GM19240 (cell line): ENCODE measurements at regions not wholly inside any gene's neighbourhood (a gene's known extent, or its start where the extent isn't known, plus 50 kb on each side); places are given as distances from the start of the nearest gene placed in this dataset.

ENCODE experiments used
- DNase-seq: peaks from one replicate; pipeline ENCODE4 v3.0.0; 2011; ENCODE audit warnings: low spot score; ENCODE audit not compliant: insufficient read length

DNA sequence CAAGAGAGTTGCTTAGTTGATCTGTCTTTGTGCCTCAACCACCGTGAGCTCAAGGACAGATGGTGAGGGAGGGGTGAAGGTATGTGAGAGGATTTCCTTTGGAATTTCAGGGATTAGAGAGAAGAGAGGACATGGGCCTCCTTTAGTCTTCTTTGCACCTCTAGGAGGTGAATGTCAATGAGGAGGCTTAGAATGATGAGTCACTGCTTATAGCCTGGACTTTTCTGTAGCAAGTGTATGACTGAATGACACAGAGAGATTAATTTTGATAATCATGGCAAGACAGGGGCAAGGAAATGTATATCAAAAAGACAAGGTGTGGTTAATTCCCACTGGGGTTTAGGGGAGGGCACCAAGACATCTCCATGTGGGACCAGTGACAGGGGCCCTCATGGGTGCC lies 947.3 kb upstream of the TENM4 start:
- DNase-seq = no peak

DNA sequence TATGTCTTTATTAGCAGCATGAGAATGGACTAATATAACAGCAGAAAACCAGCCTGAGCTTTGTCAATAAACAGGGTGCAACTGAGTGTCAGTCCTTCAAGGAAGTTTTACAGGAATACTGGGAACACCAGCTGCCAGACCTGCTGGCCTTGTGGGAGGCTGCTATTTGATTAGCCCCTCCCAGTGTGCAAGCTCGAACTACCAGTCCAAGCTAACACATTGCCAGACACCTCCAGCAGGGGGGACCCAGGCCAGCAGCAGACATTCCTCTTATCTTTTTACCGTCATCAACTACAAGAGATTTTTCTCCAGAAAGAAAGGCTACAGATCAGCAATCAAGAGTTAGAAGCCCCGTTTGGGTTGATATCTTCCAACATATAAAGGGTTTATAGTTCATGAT lies 942.8 kb upstream of the TENM4 start:
- DNase-seq = no peak

- no peak for DNase-seq
These were observed 938.9 kb upstream of the TENM4 start for GRCh38 chr11:80379620-80380278.

DNA sequence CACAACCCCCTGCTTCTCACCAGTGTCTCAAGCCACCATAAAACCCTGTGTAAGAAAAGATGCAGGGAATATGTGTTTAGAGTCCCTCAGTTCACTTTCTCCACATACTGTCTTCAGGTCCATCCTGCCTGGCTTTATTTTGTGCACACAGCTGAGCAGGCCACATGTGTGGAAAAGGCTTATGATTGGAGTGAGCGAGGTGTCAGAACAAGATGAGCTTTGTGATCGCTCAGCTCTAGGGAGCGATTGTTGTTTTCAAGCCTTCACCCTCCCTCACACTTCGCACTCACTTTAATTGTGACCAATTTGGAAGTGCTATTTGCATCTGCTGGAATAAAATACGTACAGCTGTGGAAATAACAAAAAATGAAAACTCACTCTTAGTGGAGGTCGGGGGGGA lies 931.1 kb upstream of the TENM4 start:
- DNase-seq = no peak

GRCh38 chr11:80365980-80366379 lies 925.1 kb upstream of the TENM4 start:
- DNase-seq = no peak

DNA sequence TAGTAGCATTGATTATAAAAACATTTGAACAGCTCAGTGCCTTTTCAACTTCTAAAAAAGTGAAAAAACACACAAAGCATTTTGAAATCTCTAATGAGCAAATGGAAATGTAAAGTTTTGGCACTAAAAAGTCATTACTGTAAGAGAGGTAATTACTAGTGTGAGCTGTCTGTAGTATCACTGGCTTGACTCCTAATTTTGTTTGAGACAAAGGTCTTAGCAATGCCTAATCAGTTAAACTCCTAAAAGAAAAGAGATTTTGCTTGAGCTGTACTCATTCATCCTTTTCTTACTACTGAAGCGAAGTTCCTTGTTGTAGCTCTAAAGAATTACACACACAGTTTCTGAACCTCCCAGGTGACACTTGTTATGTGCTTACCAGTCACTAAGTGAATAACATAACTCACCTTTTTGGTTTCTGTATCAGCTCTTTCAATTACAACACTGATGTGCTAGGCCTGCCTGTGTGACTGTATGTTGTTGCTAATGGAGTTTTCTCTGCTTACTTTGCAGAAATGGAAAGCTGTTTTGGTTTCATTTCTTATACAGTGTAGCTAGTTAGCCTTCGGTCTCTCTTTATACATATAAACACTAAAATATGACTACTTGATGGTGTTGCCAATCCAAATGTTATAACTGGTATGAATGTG lies 924.4 kb upstream of the TENM4 start:
- no peak for DNase-seq

DNA sequence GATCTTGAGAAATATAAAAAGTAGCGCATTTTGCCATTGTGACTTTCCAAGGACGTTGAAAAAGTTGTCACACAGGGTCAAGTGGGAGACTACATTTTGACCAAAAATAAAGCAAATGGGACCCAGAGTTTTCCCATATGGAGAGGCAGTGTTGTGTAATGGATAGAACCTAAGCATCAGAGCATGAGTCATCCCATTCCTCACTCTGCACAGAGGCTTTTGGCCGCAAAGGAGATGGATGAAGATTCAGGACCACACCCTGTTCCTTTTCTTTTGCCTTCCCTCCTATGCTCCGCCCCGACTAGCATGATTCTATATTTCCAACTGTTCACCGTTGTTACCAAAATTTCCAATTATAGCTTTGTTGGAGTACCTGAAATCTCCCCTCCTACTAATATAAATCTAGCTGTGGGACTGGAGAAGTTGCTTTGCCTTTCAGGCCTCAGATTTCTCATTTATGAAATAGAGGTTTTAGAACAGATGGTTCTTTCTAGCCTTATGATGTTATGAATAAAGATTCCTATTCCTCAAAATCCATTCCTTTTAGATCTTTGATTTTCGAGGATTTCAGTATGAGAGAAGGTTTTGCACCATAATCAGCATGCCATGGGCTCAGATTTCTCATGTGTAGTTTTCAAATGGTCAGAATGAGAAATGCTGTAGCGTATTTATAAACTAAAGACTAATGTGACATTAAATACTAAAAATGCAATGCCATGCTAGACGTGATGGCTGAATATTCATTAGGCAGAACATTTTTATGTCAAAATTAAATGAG lies 921.9 kb upstream of the TENM4 start:
- no peak for DNase-seq

GRCh38 chr11:80355251-80355650 lies 914.4 kb upstream of the TENM4 start:
- no peak for DNase-seq

GRCh38 chr11:80350541-80350940 lies 909.7 kb upstream of the TENM4 start:
- no peak for DNase-seq

DNA sequence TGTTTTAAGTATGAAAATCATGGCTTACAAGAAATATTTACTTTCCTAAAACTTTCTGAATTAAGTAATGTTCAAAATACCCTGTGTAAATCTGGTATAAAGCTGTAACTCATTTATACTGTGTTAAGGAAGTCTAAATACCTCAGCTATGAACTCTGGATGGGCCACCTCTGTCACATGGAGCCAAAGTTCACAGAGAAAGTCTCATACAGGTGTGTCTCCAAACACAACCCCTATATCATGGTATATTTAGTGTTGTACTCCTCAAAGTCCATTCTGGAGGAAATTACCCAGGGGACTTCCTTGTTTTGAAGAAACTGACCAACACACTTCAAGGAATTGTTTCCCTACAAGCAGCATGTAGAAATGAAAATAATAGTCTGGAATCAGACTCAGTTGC lies 909.2 kb upstream of the TENM4 start:
- no peak for DNase-seq

GRCh38 chr11:80346353-80347059 lies 905.7 kb upstream of the TENM4 start:
- no peak for DNase-seq

- DNase-seq = no peak
These were observed 902.6 kb upstream of the TENM4 start for GRCh38 chr11:80343436-80343835.

DNA sequence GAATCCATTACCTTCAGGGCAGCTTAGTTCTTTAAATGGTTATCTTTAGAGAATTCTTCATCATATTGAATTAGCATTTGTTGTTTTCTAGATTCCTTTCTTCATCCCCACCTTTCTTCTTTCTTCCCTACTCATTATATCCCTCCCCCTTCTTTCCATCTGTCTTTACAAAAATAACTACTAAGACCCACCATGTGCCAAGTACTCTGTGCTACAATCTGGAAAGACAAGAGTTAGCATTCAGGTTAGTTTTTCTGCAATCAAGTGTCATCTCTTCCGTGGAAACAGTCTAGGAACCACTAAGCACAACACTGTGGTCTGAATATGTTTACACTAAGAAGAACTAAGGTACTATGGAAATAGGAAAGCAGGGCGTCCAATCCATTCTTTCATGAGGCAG lies 897.4 kb upstream of the TENM4 start:
- DNase-seq = no peak

- DNase-seq = no peak
These were observed 890.9 kb upstream of the TENM4 start for GRCh38 chr11:80331694-80332093.

GRCh38 chr11:80330264-80330663 lies 889.4 kb upstream of the TENM4 start:
- DNase-seq = no peak

GRCh38 chr11:80328774-80329173 lies 887.9 kb upstream of the TENM4 start:
- no peak for DNase-seq

- no peak for DNase-seq
These were observed 887.3 kb upstream of the TENM4 start for GRCh38 chr11:80327956-80328614.

DNA sequence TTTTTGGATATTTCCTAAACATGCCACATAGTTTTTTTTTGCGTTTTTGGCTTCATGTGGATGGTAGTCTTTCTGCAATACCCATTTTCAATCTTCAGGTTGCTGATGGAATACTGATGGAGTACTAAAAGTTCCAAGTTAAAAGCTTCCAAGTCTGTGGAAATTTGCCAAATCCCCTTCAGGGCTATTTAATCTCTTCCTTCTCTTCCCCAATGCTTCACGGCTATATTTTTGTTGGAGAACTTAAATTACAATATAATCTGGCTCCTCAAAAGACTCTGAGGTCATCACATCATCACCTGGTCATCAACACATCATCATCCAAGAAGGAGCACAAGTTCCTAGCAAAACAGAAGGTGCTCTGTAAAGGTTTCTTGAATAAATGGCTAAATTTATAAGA lies 881.0 kb upstream of the TENM4 start:
- DNase-seq = no peak

DNA sequence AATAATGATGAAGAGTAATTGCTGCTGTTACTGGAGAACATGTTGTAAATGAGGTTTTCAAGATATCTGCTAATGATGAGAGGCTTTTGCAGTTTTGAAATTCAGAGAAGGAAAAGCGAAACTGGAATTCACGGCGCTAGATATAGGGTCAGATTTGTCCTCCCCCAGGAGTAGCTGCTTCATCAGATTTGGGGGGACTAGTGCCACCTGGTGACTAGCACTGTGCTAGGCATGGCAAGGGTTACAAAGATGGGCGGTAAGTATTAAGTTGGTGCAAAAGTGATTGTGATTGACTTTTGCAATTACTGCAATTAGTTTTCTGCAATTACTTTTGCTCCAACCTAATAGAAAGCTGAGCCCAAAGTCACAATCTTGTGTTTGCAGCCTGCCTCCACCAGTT lies 879.9 kb upstream of the TENM4 start:
- DNase-seq = no peak

GRCh38 chr11:80320226-80320625 lies 879.4 kb upstream of the TENM4 start:
- DNase-seq = no peak

DNA sequence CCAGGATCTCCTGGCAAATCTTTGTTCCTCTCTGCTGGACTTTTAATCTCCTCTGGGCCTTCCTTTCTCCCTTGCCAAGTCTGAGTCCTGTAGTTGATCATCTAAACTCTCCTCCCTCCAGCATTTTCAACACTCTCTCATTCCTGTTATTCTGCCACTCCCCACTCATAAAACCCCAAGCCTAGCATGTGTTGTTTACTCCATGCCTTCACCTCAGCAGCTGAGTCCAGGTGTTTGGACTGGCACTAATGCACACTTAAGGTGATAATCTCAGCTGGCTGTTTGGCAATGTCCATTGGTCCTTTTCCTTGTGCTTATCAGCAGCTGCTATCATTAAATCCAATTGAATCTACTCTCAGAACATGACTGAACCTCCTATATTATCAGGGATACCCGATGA lies 876.8 kb upstream of the TENM4 start:
- DNase-seq = no peak

GRCh38 chr11:80315200-80315599 lies 874.4 kb upstream of the TENM4 start:
- DNase-seq = no peak
